ENCODE measurements at regions not wholly inside any gene's neighbourhood (a gene's known extent, or its start where the extent isn't known, plus 50 kb on each side); places are given as distances from the start of the nearest gene placed in this dataset.
A peak's percentile ranks its signal among the peaks of the same experiment; 100 is the strongest.

GRCh38 chr1:14100919-14101318 lies 400.9 kb downstream of the PRDM2 start:
- no peak for DNase-seq (ENCODE audit: low spot score)

GRCh38 chr1:14102180-14102579 lies 402.2 kb downstream of the PRDM2 start:
- DNase-seq (ENCODE audit: low spot score) = no peak

GRCh38 chr1:14103878-14104430 lies 404.0 kb downstream of the PRDM2 start:
- DNase-seq (ENCODE audit: low spot score) = no peak

- DNase-seq (ENCODE audit: low spot score) = no peak
Measured at GRCh38 chr1:14106126-14106525, 406.1 kb downstream of the PRDM2 start.

GRCh38 chr1:14106679-14107313 lies 406.8 kb downstream of the PRDM2 start:
- no peak for DNase-seq (ENCODE audit: low spot score)

GRCh38 chr1:14108356-14109275 lies 408.6 kb downstream of the PRDM2 start:
- peak; percentile 98 for DNase-seq (ENCODE audit: low spot score)

GRCh38 chr1:14109276-14109635 lies 409.3 kb downstream of the PRDM2 start:
- DNase-seq (ENCODE audit: low spot score) = no peak

GRCh38 chr1:14110040-14110439 lies 410.1 kb downstream of the PRDM2 start:
- no peak for DNase-seq (ENCODE audit: low spot score)

- DNase-seq (ENCODE audit: low spot score) = no peak
Measured at GRCh38 chr1:14111121-14111520, 411.1 kb downstream of the PRDM2 start.

- DNase-seq (ENCODE audit: low spot score) = peak; percentile 29
Measured at GRCh38 chr1:14112613-14113012, 412.6 kb downstream of the PRDM2 start.

GRCh38 chr1:14113271-14113670 lies 413.3 kb downstream of the PRDM2 start:
- no peak for DNase-seq (ENCODE audit: low spot score)

GRCh38 chr1:14113841-14114567 lies 414.0 kb downstream of the PRDM2 start:
- DNase-seq (ENCODE audit: low spot score) = peak; percentile 86

GRCh38 chr1:14115976-14116375 lies 416.0 kb downstream of the PRDM2 start:
- DNase-seq (ENCODE audit: low spot score) = no peak

- no peak for DNase-seq (ENCODE audit: low spot score)
Measured at GRCh38 chr1:14117700-14118099, 417.7 kb downstream of the PRDM2 start.

- DNase-seq (ENCODE audit: low spot score) = peak; percentile 80
Measured at GRCh38 chr1:14118691-14119485, 418.9 kb downstream of the PRDM2 start.

GRCh38 chr1:14120895-14121294 lies 420.9 kb downstream of the PRDM2 start:
- DNase-seq (ENCODE audit: low spot score) = no peak

- no peak for DNase-seq (ENCODE audit: low spot score)
Measured at GRCh38 chr1:14128096-14128495, 428.1 kb downstream of the PRDM2 start.

- no peak for DNase-seq (ENCODE audit: low spot score)
Measured at GRCh38 chr1:14129009-14129408, 429.0 kb downstream of the PRDM2 start.

GRCh38 chr1:14135070-14135469 lies 435.1 kb downstream of the PRDM2 start:
- DNase-seq (ENCODE audit: low spot score) = no peak

- no peak for DNase-seq (ENCODE audit: low spot score)
Measured at GRCh38 chr1:14136152-14136763, 436.3 kb downstream of the PRDM2 start.

- no peak for DNase-seq (ENCODE audit: low spot score)
Measured at GRCh38 chr1:14136881-14137280, 436.9 kb downstream of the PRDM2 start.

Data from cerebellar cortex (tissue), 1 donor.